SK-N-MC (cell line): ENCODE measurements at regions not wholly inside any gene's neighbourhood (a gene's known extent, or its start where the extent isn't known, plus 50 kb on each side); places are given as distances from the start of the nearest gene placed in this dataset.

Experiments
- EZH2 ChIP-seq: fragments of 200-600 bp; sonication (generic); IDR thresholded peaks from one replicate; pipeline ENCODE4 v1.6.1; 2017; ENCODE audit warnings: antibody characterized with exemption
- POLR2AphosphoS5 ChIP-seq: IDR thresholded peaks from 2 replicates; pipeline ENCODE4 v1.6.1; 2012; ENCODE audit warnings: mild to moderate bottlenecking, low read depth, low read length, borderline replicate concordance

DNA sequence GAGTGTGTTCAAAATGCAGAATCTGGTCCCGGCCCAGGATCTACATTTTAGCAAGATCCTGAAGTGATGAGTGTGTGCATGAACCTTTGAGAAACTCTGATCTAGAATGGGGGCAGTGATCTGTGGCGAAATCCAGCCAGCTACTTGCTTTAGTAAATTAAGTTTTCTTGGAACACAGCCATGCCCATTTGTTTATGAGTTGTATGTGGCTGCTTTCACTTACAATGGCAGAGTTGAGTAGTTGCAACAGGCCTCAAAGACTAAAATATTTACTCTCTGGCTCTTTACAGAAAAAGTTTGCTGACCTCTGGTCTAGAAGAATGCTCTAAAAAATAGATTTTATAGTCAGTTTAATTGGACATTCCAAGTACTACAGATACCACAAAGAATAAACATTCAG is 588.3 kb downstream of the BNC2 start:
- TF ChIP-seq EZH2 (no peak), POLR2AphosphoS5 (no peak)
